Endothelial cell of umbilical vein (primary cell): ENCODE measurements at regions not wholly inside any gene's neighbourhood (a gene's known extent, or its start where the extent isn't known, plus 50 kb on each side); places are given as distances from the start of the nearest gene placed in this dataset.

Experiments used
- BruUV-seq: library from RNA; stranded (reverse); fragments of 400-500 nt; replicated peaks from 2 replicates; lab custom pipeline; 2021; lab: Mats Ljungman, UMichigan
- CTCF ChIA-PET: fragments of 300-600, 350-600 bp; sonication (Branson Sonifier 250); formaldehyde crosslinking; loops from one replicate; lab custom pipeline; 2021; ENCODE audit warnings: antibody characterized with exemption, inconsistent platforms; lab: Charles Lee
- POLR2A ChIA-PET: fragments of 300-600, 350-600 bp; sonication (Branson Sonifier 250); formaldehyde crosslinking; loops from one replicate; lab custom pipeline; 2021; ENCODE audit warnings: antibody characterized with exemption, inconsistent platforms; lab: Charles Lee
- DNase-seq: peaks from one replicate; pipeline ENCODE4 v3.0.0-alpha.2; 2011; ENCODE audit warnings: low read depth, low spot score
- FAIRE-seq: peaks from 2 replicates; lab custom pipeline; 2011; peaks lifted over from hg19 to GRCh38; lab: Jason Lieb, UNC
- H2AFZ ChIP-seq: 2 replicates; pipeline ENCODE4 v1.6.0; 2012; ENCODE audit warnings: low read depth, low read length, control low read depth, inconsistent platforms
- H3K27ac ChIP-seq: 2 replicates; pipeline ENCODE4 v1.5.1; 2011; ENCODE audit warnings: low read depth, mild to moderate bottlenecking, control low read depth, low read length, moderate library complexity; ENCODE audit not compliant: insufficient read depth
- H3K27me3 ChIP-seq, 2 experiments: 2 replicates each; pipeline versions ENCODE4 v1.6.0 to v1.6.1; 2011; ENCODE audit warnings: low read length in 2 of 2, mixed read lengths in 1 of 2; ENCODE audit not compliant: control insufficient read depth in 2 of 2, insufficient read depth in 2 of 2
- H3K36me3 ChIP-seq, 2 experiments: 2 replicates in 1 of 2; 3 replicates in 1 of 2; pipeline ENCODE4 v1.5.1; 2011; ENCODE audit warnings: low read length in 2 of 2, mild to moderate bottlenecking in 1 of 2, moderate library complexity in 1 of 2; ENCODE audit not compliant: control insufficient read depth in 2 of 2, insufficient read depth in 2 of 2; ENCODE audit errors: extremely low read depth in 1 of 2
- H3K4me1 ChIP-seq: 3 replicates; pipeline ENCODE4 v1.5.1; 2011; ENCODE audit warnings: mild to moderate bottlenecking, low read length; ENCODE audit not compliant: control insufficient read depth, insufficient read depth; ENCODE audit errors: extremely low read depth
- H3K4me2 ChIP-seq: 2 replicates; pipeline ENCODE4 v1.6.1; 2011; ENCODE audit warnings: low read length, control low read depth, mixed read lengths; ENCODE audit not compliant: insufficient read depth
- H3K4me3 ChIP-seq, 3 experiments: fragments of 200-600 bp in 1 of 3; sonication (generic), shearing (Covaris generic) in 1 of 3; replicated peaks in 1 of 3; 2 replicates each; pipeline ENCODE4 v1.5.1; 2011 to 2016; ENCODE audit warnings: control low read depth in 3 of 3, low read length in 3 of 3, mild to moderate bottlenecking in 2 of 3, inconsistent platforms in 1 of 3, low read depth in 1 of 3, moderate library complexity in 1 of 3; ENCODE audit not compliant: insufficient read depth in 1 of 3
- H3K79me2 ChIP-seq: 2 replicates; pipeline ENCODE4 v1.6.0; 2012; ENCODE audit warnings: low read length, inconsistent platforms; ENCODE audit not compliant: control insufficient read depth, insufficient read depth
- H3K9ac ChIP-seq: replicated peaks from 2 replicates; pipeline ENCODE3; 2011; ENCODE audit warnings: low read length, control low read depth; ENCODE audit not compliant: insufficient read depth; ENCODE audit errors: extremely low read depth
- H3K9me1 ChIP-seq: replicated peaks from 3 replicates; pipeline ENCODE4 v1.6.0; 2011; ENCODE audit warnings: mild to moderate bottlenecking, low read length; ENCODE audit not compliant: control insufficient read depth, insufficient read depth; ENCODE audit errors: extremely low read depth
- H3K9me3 ChIP-seq: replicated peaks from 2 replicates; pipeline ENCODE4 v1.5.1; 2012; ENCODE audit warnings: low read length, inconsistent platforms; ENCODE audit not compliant: control insufficient read depth, insufficient read depth
- H4K20me1 ChIP-seq: replicated peaks from 2 replicates; pipeline ENCODE3; 2011; ENCODE audit warnings: mild to moderate bottlenecking, low read length; ENCODE audit not compliant: control insufficient read depth, insufficient read depth; ENCODE audit errors: extremely low read depth
- EZH2 ChIP-seq: IDR thresholded peaks from 2 replicates; pipeline ENCODE4 v1.6.1; 2012; ENCODE audit warnings: borderline replicate concordance, low read depth, mild to moderate bottlenecking, moderate library complexity, low read length, inconsistent platforms; ENCODE audit not compliant: severe bottlenecking
- FOS ChIP-seq: IDR thresholded peaks from 2 replicates; pipeline ENCODE4 v1.6.1; 2011; ENCODE audit warnings: mild to moderate bottlenecking, low read length, moderate library complexity, borderline replicate concordance; ENCODE audit not compliant: insufficient read depth
- GATA2 ChIP-seq: IDR thresholded peaks from 2 replicates; pipeline ENCODE4 v1.7.0; 2011; ENCODE audit warnings: low read depth, mild to moderate bottlenecking, moderate library complexity, mixed read lengths, low read length; ENCODE audit not compliant: insufficient read length, insufficient read depth
- JUN ChIP-seq: IDR thresholded peaks from 2 replicates; pipeline ENCODE4 v1.6.1; 2011; ENCODE audit warnings: borderline replicate concordance, low read depth; ENCODE audit not compliant: insufficient read length, insufficient read depth
- MYC ChIP-seq: IDR thresholded peaks from one replicate; pipeline ENCODE4 v1.6.1; 2011; ENCODE audit warnings: mild to moderate bottlenecking, low read depth, low read length
- POLR2A ChIP-seq: IDR thresholded peaks from 2 replicates; pipeline ENCODE4 v1.6.1; 2012; ENCODE audit warnings: low read depth, mild to moderate bottlenecking, control low read depth, low read length
- POLR2AphosphoS5 ChIP-seq: IDR thresholded peaks from 2 replicates; pipeline ENCODE4 v1.6.1; 2012; ENCODE audit warnings: low read depth, mild to moderate bottlenecking, control low read depth, low read length, moderate library complexity; ENCODE audit not compliant: insufficient read depth
- dilution Hi-C: fragments of 300-500 bp; cut with MboI; formaldehyde crosslinking; loops from one replicate; pipeline ENCODE4 v1.15.0; 2019; ENCODE audit warnings: low sequenced_read_pairs; ENCODE audit not compliant: extremely low pct_ligation_motif_present
- intact Hi-C: fragments of 100-400 bp; cut with micrococcal nuclease; formaldehyde crosslinking; loops from one replicate; pipeline ENCODE4 v1.10.0; 2022
- TF ChIP-seq, protein P1 (sequence below): IDR thresholded peaks from 2 replicates; pipeline ENCODE4 v1.6.1; 2011; ENCODE audit not compliant: insufficient read depth, insufficient read length
- TF ChIP-seq, protein P2 (sequence below), 2 donors: IDR thresholded peaks; 1 replicate in 1 of 2; 2 replicates in 1 of 2; pipeline ENCODE4 v1.5.1; 2011; ENCODE audit warnings: low read length in 2 of 2, mild to moderate bottlenecking in 2 of 2, moderate library complexity in 2 of 2, control low read depth in 1 of 2, inconsistent platforms in 1 of 2, low read depth in 1 of 2; ENCODE audit not compliant: insufficient read depth in 1 of 2; ENCODE audit errors: extremely low read depth in 1 of 2

DNA sequence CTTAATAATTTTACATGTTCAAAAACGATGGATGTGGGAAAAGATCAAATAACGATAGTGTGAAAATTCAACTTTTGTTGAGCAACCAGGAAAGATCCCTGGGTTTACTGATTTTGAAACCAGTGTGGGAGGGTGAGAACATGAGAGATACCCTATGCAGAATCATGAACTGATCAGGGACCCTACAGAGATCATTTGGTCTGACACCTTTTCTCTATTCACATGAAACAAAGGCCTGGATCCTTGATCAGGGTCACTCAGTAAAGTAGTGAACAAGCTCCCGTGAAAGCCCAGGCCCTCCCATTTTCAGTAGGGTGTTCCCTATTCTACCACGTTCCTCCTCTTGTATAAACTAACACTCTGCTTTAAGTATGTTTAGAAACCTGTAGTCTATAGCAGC is 60.5 kb upstream of the DUSP22 start:
- Histone ChIP-seq H3K9ac (no peak overlapping the region), H2AFZ (no peak overlapping the region), H3K36me3 (no peaks in the 10 kb centered on the region), H4K20me1 (no peaks in the 10 kb centered on the region), H3K79me2 (no peaks in the 10 kb centered on the region), H3K9me1 (no peaks in the 10 kb centered on the region), H3K4me2 (no peak overlapping the region), H3K4me1 (no peaks in the 10 kb centered on the region), H3K9me3 (no peaks in the 10 kb centered on the region), H3K27ac (no peak overlapping the region), H3K27me3 (no peaks in the 10 kb centered on the region), H3K4me3 (no peak overlapping the region)
- ChIA-PET POLR2A (no interaction called here), CTCF (interaction anchor here (1.1 kb wide), 1 partner anchor 11 kb away, joined by 3 read pairs; no protein-coding TSS in a partner anchor)
- dilution Hi-C loops (no loop called here), intact Hi-C loops (no loop called here)
- TF ChIP-seq MYC (no peak), POLR2AphosphoS5 (no peak), FOS (no peak), EZH2 (no peak), GATA2 (no peak), POLR2A (no peak), JUN (no peak)
- TF ChIP-seq, protein P1, sequence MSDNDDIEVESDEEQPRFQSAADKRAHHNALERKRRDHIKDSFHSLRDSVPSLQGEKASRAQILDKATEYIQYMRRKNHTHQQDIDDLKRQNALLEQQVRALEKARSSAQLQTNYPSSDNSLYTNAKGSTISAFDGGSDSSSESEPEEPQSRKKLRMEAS: no peak
- TF ChIP-seq, protein P2, sequence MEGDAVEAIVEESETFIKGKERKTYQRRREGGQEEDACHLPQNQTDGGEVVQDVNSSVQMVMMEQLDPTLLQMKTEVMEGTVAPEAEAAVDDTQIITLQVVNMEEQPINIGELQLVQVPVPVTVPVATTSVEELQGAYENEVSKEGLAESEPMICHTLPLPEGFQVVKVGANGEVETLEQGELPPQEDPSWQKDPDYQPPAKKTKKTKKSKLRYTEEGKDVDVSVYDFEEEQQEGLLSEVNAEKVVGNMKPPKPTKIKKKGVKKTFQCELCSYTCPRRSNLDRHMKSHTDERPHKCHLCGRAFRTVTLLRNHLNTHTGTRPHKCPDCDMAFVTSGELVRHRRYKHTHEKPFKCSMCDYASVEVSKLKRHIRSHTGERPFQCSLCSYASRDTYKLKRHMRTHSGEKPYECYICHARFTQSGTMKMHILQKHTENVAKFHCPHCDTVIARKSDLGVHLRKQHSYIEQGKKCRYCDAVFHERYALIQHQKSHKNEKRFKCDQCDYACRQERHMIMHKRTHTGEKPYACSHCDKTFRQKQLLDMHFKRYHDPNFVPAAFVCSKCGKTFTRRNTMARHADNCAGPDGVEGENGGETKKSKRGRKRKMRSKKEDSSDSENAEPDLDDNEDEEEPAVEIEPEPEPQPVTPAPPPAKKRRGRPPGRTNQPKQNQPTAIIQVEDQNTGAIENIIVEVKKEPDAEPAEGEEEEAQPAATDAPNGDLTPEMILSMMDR (IDR thresholded peaks at IDR 0.05; ENCODE audit: extremely low read depth in 1 of 2, insufficient read depth in 1 of 2, low read depth in 1 of 2, low read length in 2 of 2): no peak
- no TSS peak for BruUV-seq
- DNase-seq (no peak), FAIRE-seq (no peak)
